Activated CD8-positive, alpha-beta memory T cell treated with anti-CD3 and anti-CD28 coated beads, Interleukin-2, amount 10 ng/mL, durations not matched to agents 7 days and 5 days (primary cell): ENCODE measurements at regions not wholly inside any gene's neighbourhood (a gene's known extent, or its start where the extent isn't known, plus 50 kb on each side); places are given as distances from the start of the nearest gene placed in this dataset.

Experiments used
- ATAC-seq: fragments of 150-1000 bp; cut with Tn5 transposase; one replicate; pipeline ENCODE4 v1.10.0; 2021; ENCODE audit warnings: moderate library complexity
- CTCF ChIA-PET: fragments of 350-600 bp; sonication (Branson Sonifier 250); formaldehyde crosslinking; loops from one replicate; lab custom pipeline; 2021; ENCODE audit warnings: antibody characterized with exemption; lab: Charles Lee
- DNase-seq: peaks from one replicate; pipeline ENCODE4 v3.0.0-alpha.2; 2020
- H3K27ac Mint-ChIP-seq: one replicate; pipeline ENCODE4 v1.8.0; 2021; ENCODE audit warnings: mild to moderate bottlenecking, mixed read lengths
- H3K27me3 Mint-ChIP-seq: one replicate; pipeline ENCODE4 v1.8.0; 2021; ENCODE audit warnings: mixed read lengths
- H3K36me3 Mint-ChIP-seq: one replicate; pipeline ENCODE4 v1.8.0; 2021; ENCODE audit warnings: mild to moderate bottlenecking, mixed read lengths
- H3K4me1 Mint-ChIP-seq: one replicate; pipeline ENCODE4 v1.8.0; 2021; ENCODE audit warnings: mixed read lengths
- H3K4me3 Mint-ChIP-seq: one replicate; pipeline ENCODE4 v1.8.0; 2021; ENCODE audit warnings: mild to moderate bottlenecking, moderate library complexity, mixed read lengths
- H3K9me3 Mint-ChIP-seq: one replicate; pipeline ENCODE4 v1.8.0; 2022; ENCODE audit warnings: low read depth, mixed read lengths

GRCh38 chr5:117461966-117462365 is 887.3 kb upstream of the SEMA6A start:
- no peaks in the 10 kb centered on the region for H3K4me1 Mint-ChIP-seq
- CTCF ChIA-PET = no interaction called here
- no peak overlapping the region for H3K4me3 Mint-ChIP-seq
- no peaks in the 10 kb centered on the region for H3K27me3 Mint-ChIP-seq
- H3K36me3 Mint-ChIP-seq = no peaks in the 10 kb centered on the region
- DNase-seq (no peak), ATAC-seq (no peak)
- H3K27ac Mint-ChIP-seq = no peak overlapping the region
- H3K9me3 Mint-ChIP-seq = no peaks in the 10 kb centered on the region

GRCh38 chr5:117461403-117461802 is 886.8 kb upstream of the SEMA6A start:
- Mint-ChIP-seq H3K4me1 (no peaks in the 10 kb centered on the region), H3K4me3 (no peak overlapping the region), H3K36me3 (no peaks in the 10 kb centered on the region), H3K9me3 (no peaks in the 10 kb centered on the region), H3K27me3 (no peaks in the 10 kb centered on the region), H3K27ac (no peak overlapping the region)
- CTCF ChIA-PET = no interaction called here
- ATAC-seq (no peak), DNase-seq (no peak)

- H3K4me1 Mint-ChIP-seq = peaks cover 2% of the 10 kb centered on the region
- CTCF ChIA-PET = interaction anchor here (1.7 kb wide), 1 partner anchor 26 kb away, joined by 3 read pairs; no protein-coding TSS in a partner anchor
- H3K27ac Mint-ChIP-seq = no peak overlapping the region
- H3K4me3 Mint-ChIP-seq = no peak overlapping the region
- H3K27me3 Mint-ChIP-seq = no peaks in the 10 kb centered on the region
- no peaks in the 10 kb centered on the region for H3K36me3 Mint-ChIP-seq
- no peaks in the 10 kb centered on the region for H3K9me3 Mint-ChIP-seq
- DNase-seq (no peak), ATAC-seq (no peak)
These were observed 883.0 kb upstream of the SEMA6A start for GRCh38 chr5:117457656-117458055.

- DNase-seq = no peak
- no peak overlapping the region for H3K4me3 Mint-ChIP-seq
- H3K9me3 Mint-ChIP-seq = no peaks in the 10 kb centered on the region
- H3K36me3 Mint-ChIP-seq = no peaks in the 10 kb centered on the region
- CTCF ChIA-PET = no interaction called here
- no peak for ATAC-seq
- no peaks in the 10 kb centered on the region for H3K27me3 Mint-ChIP-seq
- peaks cover 2% of the 10 kb centered on the region for H3K4me1 Mint-ChIP-seq
- no peak overlapping the region for H3K27ac Mint-ChIP-seq
These were observed 882.3 kb upstream of the SEMA6A start for GRCh38 chr5:117456866-117457470.

- CTCF ChIA-PET = interaction anchor here (0.9 to 2.4 kb wide), 8 partner anchors 12 to 1337 kb away, joined by 3 to 14 read pairs (median 4); no protein-coding TSS in a partner anchor
- DNase-seq = no peak
- Mint-ChIP-seq H3K4me3 (peak overlapping the region; percentile 27), H3K9me3 (no peaks in the 10 kb centered on the region), H3K27me3 (no peaks in the 10 kb centered on the region), H3K27ac (no peak overlapping the region), H3K36me3 (no peaks in the 10 kb centered on the region), H3K4me1 (peaks cover 2% of the 10 kb centered on the region)
- ATAC-seq = no peak
These were observed 880.9 kb upstream of the SEMA6A start for GRCh38 chr5:117455236-117456233.

GRCh38 chr5:117454716-117455212 is 880.1 kb upstream of the SEMA6A start:
- CTCF ChIA-PET = interaction anchor here (0.9 to 2.4 kb wide), 9 partner anchors 13 to 1337 kb away, joined by 3 to 14 read pairs (median 3); no protein-coding TSS in a partner anchor
- DNase-seq = peak; percentile 58
- Mint-ChIP-seq H3K4me3 (peak overlapping the region; percentile 27), H3K27ac (no peak overlapping the region), H3K27me3 (no peaks in the 10 kb centered on the region), H3K36me3 (no peaks in the 10 kb centered on the region), H3K9me3 (no peaks in the 10 kb centered on the region), H3K4me1 (peaks cover 2% of the 10 kb centered on the region)
- ATAC-seq = peak; percentile 63

GRCh38 chr5:117436846-117437245 is 862.2 kb upstream of the SEMA6A start:
- H3K9me3 Mint-ChIP-seq = no peaks in the 10 kb centered on the region
- H3K36me3 Mint-ChIP-seq = no peaks in the 10 kb centered on the region
- no peaks in the 10 kb centered on the region for H3K27me3 Mint-ChIP-seq
- CTCF ChIA-PET = no interaction called here
- no peak overlapping the region for H3K4me3 Mint-ChIP-seq
- H3K27ac Mint-ChIP-seq = no peak overlapping the region
- DNase-seq (no peak), ATAC-seq (no peak)
- H3K4me1 Mint-ChIP-seq = no peaks in the 10 kb centered on the region

- no peaks in the 10 kb centered on the region for H3K36me3 Mint-ChIP-seq
- no peaks in the 10 kb centered on the region for H3K27me3 Mint-ChIP-seq
- no peak overlapping the region for H3K4me3 Mint-ChIP-seq
- no peak overlapping the region for H3K27ac Mint-ChIP-seq
- DNase-seq (no peak), ATAC-seq (no peak)
- no peaks in the 10 kb centered on the region for H3K9me3 Mint-ChIP-seq
- CTCF ChIA-PET = no interaction called here
- no peaks in the 10 kb centered on the region for H3K4me1 Mint-ChIP-seq
These were observed 860.6 kb upstream of the SEMA6A start for GRCh38 chr5:117435203-117435602.

GRCh38 chr5:117434254-117434653 is 859.6 kb upstream of the SEMA6A start:
- CTCF ChIA-PET = interaction anchor here (1.2 kb wide), 1 partner anchor 20 kb away, joined by 4 read pairs; no protein-coding TSS in a partner anchor
- no peaks in the 10 kb centered on the region for H3K9me3 Mint-ChIP-seq

GRCh38 chr5:117433818-117434217 is 859.2 kb upstream of the SEMA6A start:
- DNase-seq (no peak), ATAC-seq (no peak)
- Mint-ChIP-seq H3K4me3 (no peak overlapping the region), H3K9me3 (no peaks in the 10 kb centered on the region), H3K27ac (no peak overlapping the region), H3K36me3 (no peaks in the 10 kb centered on the region), H3K4me1 (no peaks in the 10 kb centered on the region), H3K27me3 (no peaks in the 10 kb centered on the region)
- CTCF ChIA-PET = interaction anchor here (1.2 kb wide), 1 partner anchor 21 kb away, joined by 4 read pairs; no protein-coding TSS in a partner anchor

More at GRCh38 chr5:117434254-117434653, 859.6 kb upstream of the SEMA6A start:
- ATAC-seq (no peak), DNase-seq (no peak)
- Mint-ChIP-seq H3K27me3 (no peaks in the 10 kb centered on the region), H3K36me3 (no peaks in the 10 kb centered on the region), H3K4me1 (no peaks in the 10 kb centered on the region), H3K4me3 (no peak overlapping the region), H3K27ac (no peak overlapping the region)

GRCh38 chr5:117431091-117431490 is 856.5 kb upstream of the SEMA6A start:
- no peaks in the 10 kb centered on the region for H3K4me1 Mint-ChIP-seq
- ATAC-seq (no peak), DNase-seq (no peak)
- H3K9me3 Mint-ChIP-seq = no peaks in the 10 kb centered on the region
- no peaks in the 10 kb centered on the region for H3K27me3 Mint-ChIP-seq
- no peak overlapping the region for H3K4me3 Mint-ChIP-seq
- no peaks in the 10 kb centered on the region for H3K36me3 Mint-ChIP-seq
- CTCF ChIA-PET = interaction anchor here (0.6 to 1.1 kb wide), 2 partner anchors 24 to 198 kb away, joined by 3 to 4 read pairs; no protein-coding TSS in a partner anchor
- H3K27ac Mint-ChIP-seq = no peak overlapping the region

- Mint-ChIP-seq H3K4me1 (no peaks in the 10 kb centered on the region), H3K4me3 (no peak overlapping the region), H3K36me3 (no peaks in the 10 kb centered on the region), H3K27ac (no peak overlapping the region), H3K9me3 (peaks cover 2% of the 10 kb centered on the region), H3K27me3 (no peaks in the 10 kb centered on the region)
- ATAC-seq (no peak), DNase-seq (no peak)
- CTCF ChIA-PET = no interaction called here
These were observed 850.5 kb upstream of the SEMA6A start for GRCh38 chr5:117425163-117425562.

- CTCF ChIA-PET = no interaction called here
These were observed 849.9 kb upstream of the SEMA6A start for GRCh38 chr5:117424559-117424958.

More at GRCh38 chr5:117424559-117424958, 849.9 kb upstream of the SEMA6A start:
- no peak for DNase-seq
- no peak for ATAC-seq
- no peak overlapping the region for H3K4me3 Mint-ChIP-seq
- H3K27me3 Mint-ChIP-seq = no peaks in the 10 kb centered on the region
- H3K27ac Mint-ChIP-seq = no peak overlapping the region
- no peaks in the 10 kb centered on the region for H3K36me3 Mint-ChIP-seq
- H3K9me3 Mint-ChIP-seq = peaks cover 2% of the 10 kb centered on the region
- no peaks in the 10 kb centered on the region for H3K4me1 Mint-ChIP-seq
